HFFc6 (cell line): ENCODE measurements at regions not wholly inside any gene's neighbourhood (a gene's known extent, or its start where the extent isn't known, plus 50 kb on each side); places are given as distances from the start of the nearest gene placed in this dataset.

Experiments
- DNase-seq: peaks from one replicate; pipeline ENCODE4 v3.0.0-alpha.2; 2018
- H3K27ac Mint-ChIP-seq: 2 replicates; pipeline ENCODE4 v1.8.0; 2020; ENCODE audit warnings: mild to moderate bottlenecking, mixed read lengths
- H3K27me3 Mint-ChIP-seq: 2 replicates; pipeline ENCODE4 v1.8.0; 2021; ENCODE audit warnings: mild to moderate bottlenecking, moderate library complexity, mixed read lengths; ENCODE audit not compliant: insufficient read depth
- H3K36me3 Mint-ChIP-seq: 2 replicates; pipeline ENCODE4 v1.8.0; 2021; ENCODE audit warnings: low read depth, mixed read lengths
- H3K4me1 Mint-ChIP-seq: 2 replicates; pipeline ENCODE4 v1.8.0; 2020; ENCODE audit warnings: low read depth, mixed read lengths
- H3K4me3 Mint-ChIP-seq: 2 replicates; pipeline ENCODE4 v1.8.0; 2020; ENCODE audit warnings: mild to moderate bottlenecking, moderate library complexity, mixed read lengths
- H3K9me3 Mint-ChIP-seq: 2 replicates; pipeline ENCODE4 v1.8.0; 2020; ENCODE audit warnings: mild to moderate bottlenecking, mixed read lengths
- TF ChIP-seq, protein P1 (sequence below): fragments of 200-600 bp; sonication (generic); IDR thresholded peaks from 2 replicates; pipeline ENCODE4 v1.5.0; 2021; ENCODE audit warnings: antibody characterized with exemption, mild to moderate bottlenecking

DNA sequence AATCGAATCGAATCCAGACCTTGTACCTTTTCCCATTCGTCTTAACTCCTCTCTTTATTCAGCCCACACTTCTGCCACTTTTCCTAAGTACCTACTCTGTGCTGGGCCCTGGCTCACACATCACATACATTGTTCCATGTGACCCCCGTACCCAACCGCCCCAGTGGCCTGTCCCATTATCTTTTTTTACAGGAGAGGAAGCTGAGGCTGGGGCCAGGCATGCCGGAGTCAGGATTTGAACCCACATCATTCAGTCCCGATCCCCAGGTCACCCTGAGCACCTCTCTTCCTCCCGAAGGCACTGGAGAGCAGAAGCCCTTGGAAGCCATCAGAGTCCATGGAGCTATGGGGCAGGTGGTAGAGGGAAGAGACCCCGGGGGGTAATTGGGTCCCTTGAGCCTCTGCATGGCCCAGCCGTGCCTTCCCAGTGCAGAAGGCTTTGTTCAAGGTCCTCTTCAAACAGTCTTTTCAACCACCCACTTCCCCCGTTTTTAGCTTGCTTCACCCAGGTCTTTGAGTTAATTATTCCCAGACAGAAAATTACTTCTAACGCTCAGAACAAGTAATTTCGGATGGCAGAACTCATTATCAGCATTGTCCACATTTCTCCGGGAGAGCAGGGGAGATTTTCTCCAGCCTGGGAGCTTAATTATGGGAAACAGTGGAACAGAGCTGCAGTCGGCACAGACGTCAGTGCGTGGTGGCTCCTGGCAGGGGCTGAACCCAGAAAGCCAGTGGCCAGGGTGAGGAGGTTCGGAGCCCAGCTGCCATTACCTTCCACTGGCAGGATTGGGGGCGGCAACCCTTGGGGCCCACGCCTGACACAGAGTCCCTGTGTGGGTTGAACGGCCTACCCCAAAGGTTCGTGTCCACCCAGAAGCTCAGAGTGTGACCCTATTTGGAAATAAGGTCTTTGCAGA, 82.4 kb upstream of the RTL6 start:
- no peak overlapping the region for H3K27ac Mint-ChIP-seq
- DNase-seq = no peak
- TF ChIP-seq, protein P1, sequence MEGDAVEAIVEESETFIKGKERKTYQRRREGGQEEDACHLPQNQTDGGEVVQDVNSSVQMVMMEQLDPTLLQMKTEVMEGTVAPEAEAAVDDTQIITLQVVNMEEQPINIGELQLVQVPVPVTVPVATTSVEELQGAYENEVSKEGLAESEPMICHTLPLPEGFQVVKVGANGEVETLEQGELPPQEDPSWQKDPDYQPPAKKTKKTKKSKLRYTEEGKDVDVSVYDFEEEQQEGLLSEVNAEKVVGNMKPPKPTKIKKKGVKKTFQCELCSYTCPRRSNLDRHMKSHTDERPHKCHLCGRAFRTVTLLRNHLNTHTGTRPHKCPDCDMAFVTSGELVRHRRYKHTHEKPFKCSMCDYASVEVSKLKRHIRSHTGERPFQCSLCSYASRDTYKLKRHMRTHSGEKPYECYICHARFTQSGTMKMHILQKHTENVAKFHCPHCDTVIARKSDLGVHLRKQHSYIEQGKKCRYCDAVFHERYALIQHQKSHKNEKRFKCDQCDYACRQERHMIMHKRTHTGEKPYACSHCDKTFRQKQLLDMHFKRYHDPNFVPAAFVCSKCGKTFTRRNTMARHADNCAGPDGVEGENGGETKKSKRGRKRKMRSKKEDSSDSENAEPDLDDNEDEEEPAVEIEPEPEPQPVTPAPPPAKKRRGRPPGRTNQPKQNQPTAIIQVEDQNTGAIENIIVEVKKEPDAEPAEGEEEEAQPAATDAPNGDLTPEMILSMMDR = no peak
- no peak overlapping the region for H3K4me3 Mint-ChIP-seq
- H3K9me3 Mint-ChIP-seq = no peaks in the 10 kb centered on the region
- no peaks in the 10 kb centered on the region for H3K4me1 Mint-ChIP-seq
- no peaks in the 10 kb centered on the region for H3K36me3 Mint-ChIP-seq
- H3K27me3 Mint-ChIP-seq = peaks cover 34% of the 10 kb centered on the region

DNA sequence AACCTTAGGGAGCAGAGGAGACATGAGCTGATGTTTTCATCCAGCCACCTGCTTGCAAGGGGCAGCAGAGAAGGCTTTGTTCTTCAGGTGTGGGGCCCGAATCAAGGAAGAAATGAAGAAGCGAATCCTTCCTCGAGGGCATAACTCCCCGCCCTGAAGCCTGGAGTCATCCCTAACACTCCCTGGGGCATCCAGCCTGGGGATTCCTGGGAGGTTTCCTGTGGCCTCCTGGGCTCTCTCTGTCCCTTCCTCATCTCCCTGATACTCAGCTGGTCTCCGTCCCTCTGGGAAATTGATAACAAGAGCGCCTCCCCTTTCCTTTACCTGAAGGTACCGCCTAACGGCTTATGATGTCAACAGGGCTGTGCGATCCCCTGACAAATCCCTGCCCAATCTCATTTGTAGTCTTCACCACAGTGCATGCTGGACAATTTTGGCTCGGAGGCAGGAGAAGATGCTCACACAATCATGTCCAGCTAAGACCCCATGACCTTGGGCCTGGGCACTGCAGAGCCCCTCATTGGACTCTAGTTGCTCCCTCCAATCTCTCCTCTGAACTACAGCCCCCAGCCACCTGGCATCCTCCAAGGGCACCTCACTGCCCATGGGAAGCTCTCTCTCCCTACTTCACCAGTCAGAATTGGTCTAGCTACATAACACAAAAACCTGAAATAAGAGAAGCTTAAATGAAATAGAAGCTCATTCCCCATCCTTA, 80.6 kb upstream of the RTL6 start:
- Mint-ChIP-seq H3K27me3 (peaks cover 36% of the 10 kb centered on the region), H3K4me3 (no peak overlapping the region), H3K36me3 (no peaks in the 10 kb centered on the region), H3K4me1 (peaks cover 8% of the 10 kb centered on the region; the same call in 1 of the 2 replicates), H3K9me3 (no peaks in the 10 kb centered on the region), H3K27ac (no peak overlapping the region)
- TF ChIP-seq, protein P1 = no peak
- DNase-seq = no peak

DNA sequence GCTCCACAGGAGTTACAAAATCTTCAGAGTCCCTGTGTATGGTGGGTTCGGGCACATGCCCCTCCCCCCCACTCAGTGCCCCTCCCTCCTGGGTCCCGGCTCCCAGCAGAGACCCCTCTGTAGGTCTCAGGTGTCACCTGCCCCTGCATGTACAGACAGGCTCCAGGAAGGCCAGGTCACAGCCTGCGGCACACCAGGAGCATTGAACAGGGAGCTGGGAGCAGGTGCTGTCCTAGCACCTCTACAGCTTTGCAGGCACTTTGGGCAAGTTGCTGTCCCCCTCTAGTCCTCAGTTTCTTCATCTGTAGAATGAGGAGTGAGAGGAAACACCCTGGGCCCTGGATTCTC, 80.1 kb upstream of the RTL6 start:
- no peaks in the 10 kb centered on the region for H3K9me3 Mint-ChIP-seq
- TF ChIP-seq, protein P1 = no peak
- no peaks in the 10 kb centered on the region for H3K36me3 Mint-ChIP-seq
- no peak overlapping the region for H3K27ac Mint-ChIP-seq
- DNase-seq = no peak
- no peak overlapping the region for H3K4me3 Mint-ChIP-seq
- peaks cover 9% of the 10 kb centered on the region; the same call in 1 of the 2 replicates for H3K4me1 Mint-ChIP-seq
- peaks cover 34% of the 10 kb centered on the region for H3K27me3 Mint-ChIP-seq

DNA sequence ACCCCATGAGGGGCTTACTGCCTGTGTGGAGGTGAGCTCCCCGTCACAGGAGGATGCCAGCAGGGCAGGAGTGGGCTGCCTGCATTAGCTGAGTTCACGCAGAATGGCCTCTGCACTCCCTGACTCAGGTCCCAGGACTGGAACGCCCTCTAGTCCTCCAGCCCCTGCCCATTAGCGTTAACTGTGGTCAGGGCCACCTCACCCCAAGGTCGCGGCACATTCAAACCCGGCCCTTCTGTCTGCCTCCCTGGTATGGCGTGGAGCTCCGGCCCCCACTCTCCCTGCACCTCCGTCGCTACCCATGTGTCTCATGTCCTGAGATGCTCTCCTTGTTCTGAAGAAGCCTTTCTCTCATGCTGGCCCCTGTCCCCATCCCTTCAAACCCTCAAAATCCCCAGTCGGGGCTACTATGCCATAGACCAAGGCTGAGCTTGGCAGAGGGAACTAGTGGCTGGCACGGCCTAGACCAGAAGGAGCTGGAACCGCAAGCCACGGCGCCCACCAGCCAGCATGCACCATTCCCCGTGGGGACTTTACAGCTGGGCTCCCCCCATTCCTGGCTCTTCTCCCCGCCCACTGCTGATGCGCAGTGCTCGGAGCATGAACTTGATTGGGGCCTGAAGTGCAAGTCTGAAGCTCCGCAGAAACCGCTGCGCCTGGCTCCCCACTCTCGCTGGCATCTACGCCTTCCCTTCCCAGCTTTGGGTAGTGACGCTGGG, 79.5 kb upstream of the RTL6 start:
- TF ChIP-seq, protein P1 = no peak

More for the DNA sequence above, 79.5 kb upstream of the RTL6 start:
- Mint-ChIP-seq H3K9me3 (no peaks in the 10 kb centered on the region), H3K4me1 (peaks cover 9% of the 10 kb centered on the region; the same call in 1 of the 2 replicates), H3K4me3 (no peak overlapping the region), H3K27me3 (peaks cover 30% of the 10 kb centered on the region), H3K27ac (no peak overlapping the region), H3K36me3 (no peaks in the 10 kb centered on the region)
- no peak for DNase-seq
